HG03108 (cell line): ENCODE measurements at regions not wholly inside any gene's neighbourhood (a gene's known extent, or its start where the extent isn't known, plus 50 kb on each side); places are given as distances from the start of the nearest gene placed in this dataset.
"Not testable (repeated sequence)": the region's sequence is repeated elsewhere in the genome, so short reads cannot be mapped to it uniquely, and the experiment has no call there.

Experiments used
- ATAC-seq: cut with Tn5 transposase; IDR thresholded peaks from one replicate; pipeline ENCODE4 v1.9.1; 2021; ENCODE audit warnings: moderate library complexity; ENCODE audit not compliant: unreplicated experiment

- no peak for ATAC-seq
These were observed 102.6 kb downstream of the PLG start for GRCh38 chr6:160804639-160805038.

- ATAC-seq, result no peak
These were observed 106.2 kb downstream of the PLG start for GRCh38 chr6:160808263-160808662.

- ATAC-seq, result no peak
These were observed 108.2 kb downstream of the PLG start for GRCh38 chr6:160810238-160810637.

GRCh38 chr6:160812097-160812496, 110.1 kb downstream of the PLG start:
- ATAC-seq, result no peak

- ATAC-seq, result no peak
These were observed 116.9 kb downstream of the PLG start for GRCh38 chr6:160818934-160819333.

- not testable (repeated sequence) for ATAC-seq
These were observed 118.6 kb downstream of the PLG start for GRCh38 chr6:160820661-160821060.

- ATAC-seq, result no peak
These were observed 129.7 kb downstream of the PLG start for GRCh38 chr6:160831739-160832138.

GRCh38 chr6:160832422-160832821, 130.4 kb downstream of the PLG start:
- no peak for ATAC-seq

- ATAC-seq, result no peak
These were observed 135.1 kb downstream of the PLG start for GRCh38 chr6:160837146-160837545.

GRCh38 chr6:160851031-160851430, 140.5 kb upstream of the MAP3K4 start:
- no peak for ATAC-seq

GRCh38 chr6:160853946-160854345, 137.6 kb upstream of the MAP3K4 start:
- no peak for ATAC-seq

- no peak for ATAC-seq
These were observed 132.7 kb upstream of the MAP3K4 start for GRCh38 chr6:160858886-160859285.

- ATAC-seq, result no peak
These were observed 131.7 kb upstream of the MAP3K4 start for GRCh38 chr6:160859822-160860221.

GRCh38 chr6:160861824-160862223, 129.7 kb upstream of the MAP3K4 start:
- no peak for ATAC-seq

- ATAC-seq, result no peak
These were observed 127.8 kb upstream of the MAP3K4 start for GRCh38 chr6:160863782-160864181.

- ATAC-seq, result no peak
These were observed 120.2 kb upstream of the MAP3K4 start for GRCh38 chr6:160871320-160871719.

GRCh38 chr6:160881148-160881808, 110.3 kb upstream of the MAP3K4 start:
- ATAC-seq, result no peak

GRCh38 chr6:160882006-160882405, 109.6 kb upstream of the MAP3K4 start:
- ATAC-seq, result no peak

GRCh38 chr6:160882791-160883279, 108.7 kb upstream of the MAP3K4 start:
- no peak for ATAC-seq

- ATAC-seq, result no peak
These were observed 108.0 kb upstream of the MAP3K4 start for GRCh38 chr6:160883560-160883959.

- no peak for ATAC-seq
These were observed 107.6 kb upstream of the MAP3K4 start for GRCh38 chr6:160883999-160884398.

- ATAC-seq, result not testable (repeated sequence)
These were observed 102.4 kb upstream of the MAP3K4 start for GRCh38 chr6:160889148-160889547.

- no peak for ATAC-seq
These were observed 99.9 kb upstream of the MAP3K4 start for GRCh38 chr6:160891690-160892089.
